GOT3 (cell line): ENCODE measurements at regions not wholly inside any gene's neighbourhood (a gene's known extent, or its start where the extent isn't known, plus 50 kb on each side); places are given as distances from the start of the nearest gene placed in this dataset.

Experiments
- DNase-seq: peaks from one replicate; lab custom pipeline; 2025; ENCODE audit warnings: mixed read lengths; lab: John Stamatoyannopoulos, UW

DNA sequence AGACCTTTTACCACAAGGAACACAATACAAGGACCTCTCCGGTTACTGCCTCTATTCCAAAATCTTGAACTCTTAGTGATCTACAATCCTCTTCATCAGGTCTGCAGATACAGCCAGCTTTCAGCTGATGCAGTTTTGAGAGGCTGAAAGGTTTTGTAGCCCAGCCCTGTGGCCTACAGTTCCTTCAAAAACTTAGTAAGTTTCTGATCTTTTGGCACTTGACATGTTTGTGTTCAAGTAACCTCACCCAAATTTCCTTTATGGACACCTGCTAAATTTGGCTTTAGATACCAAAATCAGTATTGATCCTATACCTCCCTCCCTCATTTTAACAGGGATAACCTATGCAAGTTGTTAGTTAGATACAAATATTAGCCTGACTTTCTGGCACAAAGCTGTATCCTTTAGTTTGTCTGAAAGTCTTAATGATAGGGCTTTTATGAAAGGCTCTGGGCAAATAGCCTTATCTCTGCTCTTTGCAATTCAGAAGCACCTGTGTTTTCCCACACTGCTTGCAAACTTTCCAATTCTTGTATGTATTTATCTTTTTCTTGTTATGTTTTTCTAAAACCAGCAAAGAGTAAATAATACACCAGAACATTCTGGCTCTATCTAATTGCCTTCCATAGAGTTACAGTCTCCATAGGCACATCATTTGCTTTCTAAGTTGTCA, 650.5 kb upstream of the KLHL29 start:
- no peak for DNase-seq

- no peak for DNase-seq
Measured at GRCh38 chr2:22737144-22737543, 647.8 kb upstream of the KLHL29 start.

GRCh38 chr2:22741216-22741615, 643.8 kb upstream of the KLHL29 start:
- DNase-seq, result no peak

DNA sequence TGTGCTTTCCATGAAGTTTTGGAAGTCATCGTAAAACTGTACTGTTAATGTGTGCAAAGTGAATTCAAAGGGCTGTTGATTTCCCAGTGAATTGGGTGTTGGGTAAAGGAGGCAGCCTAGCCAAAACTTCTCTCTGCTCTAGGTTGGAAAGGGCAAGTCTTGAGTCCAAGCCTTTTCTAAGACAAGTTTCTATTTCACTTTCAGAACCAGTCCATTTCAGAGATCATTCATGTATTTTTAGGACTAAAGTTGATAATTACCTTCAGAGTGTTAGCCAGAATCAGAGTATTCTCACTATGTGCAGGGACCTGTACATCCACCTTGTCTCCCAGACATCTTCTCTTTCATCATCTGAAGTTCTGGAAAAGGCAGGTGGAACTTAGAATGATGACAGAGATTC, 636.1 kb upstream of the KLHL29 start:
- DNase-seq, result no peak

GRCh38 chr2:22753476-22753875, 631.5 kb upstream of the KLHL29 start:
- no peak for DNase-seq

DNA sequence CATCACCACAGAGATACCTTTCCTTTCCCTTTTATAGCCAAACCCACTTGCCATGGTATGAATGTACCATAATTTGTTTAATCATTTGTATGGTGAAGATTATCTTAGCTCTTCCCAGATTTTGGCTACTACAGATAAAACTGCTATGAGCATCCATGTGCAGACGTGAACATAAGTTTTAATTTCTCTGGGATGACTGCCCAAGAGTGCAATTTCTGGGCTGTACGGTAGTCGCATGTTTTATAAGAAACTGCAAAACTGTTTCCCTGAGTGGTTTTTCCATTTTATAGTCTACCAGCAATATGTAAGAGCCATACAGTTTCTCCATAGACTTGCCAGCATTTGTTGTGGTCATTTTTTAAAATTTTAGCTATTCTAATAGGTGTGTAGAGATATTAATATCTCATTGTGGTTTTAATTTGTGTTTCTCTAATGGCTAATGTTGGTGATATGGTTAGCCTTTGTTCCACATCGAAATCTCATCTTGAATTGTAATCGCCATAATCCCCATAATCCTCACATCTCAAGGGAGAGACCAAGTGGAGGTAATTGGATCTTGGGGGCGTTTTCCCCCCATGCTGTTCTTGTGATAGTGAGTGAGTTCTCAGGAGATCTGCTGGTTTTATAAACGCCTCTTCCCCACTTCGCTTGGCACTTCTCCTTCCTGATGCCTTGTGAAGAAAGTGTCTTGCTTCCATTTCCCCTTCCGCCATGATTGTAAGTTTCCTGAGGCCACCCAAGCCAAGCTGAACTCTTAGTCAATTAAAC, 628.5 kb upstream of the KLHL29 start:
- no peak for DNase-seq

- no peak for DNase-seq
Measured at GRCh38 chr2:22769497-22769896, 615.5 kb upstream of the KLHL29 start.

DNA sequence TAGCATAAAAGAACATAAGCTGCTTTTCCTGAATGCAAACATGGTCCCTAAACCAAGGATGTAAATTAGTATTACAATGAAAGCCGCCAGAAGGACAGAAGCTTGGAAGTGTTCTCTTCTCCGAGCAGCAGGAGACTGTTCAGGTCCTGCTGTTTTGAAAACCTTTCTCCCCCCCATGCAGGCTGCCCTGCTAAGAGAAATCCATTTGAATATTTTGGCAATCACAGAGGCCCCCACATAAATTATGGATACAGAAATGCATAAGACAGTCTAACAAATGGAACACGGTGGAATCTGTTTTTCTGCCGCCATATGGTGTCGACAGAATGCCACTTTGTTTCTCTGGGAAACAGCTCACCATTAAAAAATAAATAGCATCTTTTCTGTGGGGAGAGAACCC, 600.4 kb upstream of the KLHL29 start:
- no peak for DNase-seq

DNA sequence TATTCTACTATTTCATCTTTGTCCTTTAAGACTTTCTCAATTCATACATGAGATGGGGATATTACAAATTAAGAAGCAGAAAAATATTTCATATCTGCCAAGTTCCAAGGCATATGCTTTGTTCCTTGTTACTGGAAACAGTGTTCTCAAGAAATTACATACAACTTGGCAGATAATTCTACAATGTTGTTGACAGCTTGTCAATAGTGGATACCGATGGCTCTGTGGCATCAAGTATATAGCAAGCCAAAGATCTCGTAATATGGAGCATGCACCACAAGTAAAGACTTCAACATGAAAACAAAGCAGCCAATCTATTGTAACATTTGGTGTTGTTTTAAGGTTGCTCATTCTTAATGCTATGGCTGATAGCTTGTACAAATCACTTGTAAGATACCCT, 598.2 kb upstream of the KLHL29 start:
- no peak for DNase-seq

- no peak for DNase-seq
Measured at GRCh38 chr2:22787745-22788144, 597.2 kb upstream of the KLHL29 start.

DNA sequence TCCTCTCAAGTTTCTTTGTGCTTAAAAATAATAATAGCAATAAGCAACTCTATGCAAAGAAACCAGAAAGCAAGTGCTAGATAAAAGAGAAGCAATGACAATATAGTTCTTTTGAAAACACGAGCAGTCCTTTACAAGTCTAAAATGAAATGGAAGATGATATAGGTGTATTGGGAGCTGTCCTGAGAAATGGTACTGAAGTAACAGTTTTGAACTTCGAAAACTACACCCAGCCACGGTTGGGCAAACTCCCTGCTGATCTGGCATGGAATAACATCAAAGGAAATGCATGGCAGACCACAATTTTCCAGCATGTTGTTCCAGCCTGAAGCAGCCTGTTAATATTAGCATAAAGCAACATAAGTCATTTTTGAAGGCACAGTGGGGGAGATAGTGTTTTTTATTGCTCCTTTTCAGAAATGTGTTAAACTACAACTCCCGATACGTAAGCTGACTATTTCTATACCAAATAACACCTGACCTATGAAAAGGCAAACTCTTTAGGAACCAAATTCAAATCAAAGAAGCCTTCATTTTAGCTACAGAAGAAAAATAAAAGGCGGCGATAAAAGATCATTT, 596.1 kb upstream of the KLHL29 start:
- DNase-seq, result no peak

GRCh38 chr2:22795287-22795866, 589.6 kb upstream of the KLHL29 start:
- DNase-seq, result no peak

DNA sequence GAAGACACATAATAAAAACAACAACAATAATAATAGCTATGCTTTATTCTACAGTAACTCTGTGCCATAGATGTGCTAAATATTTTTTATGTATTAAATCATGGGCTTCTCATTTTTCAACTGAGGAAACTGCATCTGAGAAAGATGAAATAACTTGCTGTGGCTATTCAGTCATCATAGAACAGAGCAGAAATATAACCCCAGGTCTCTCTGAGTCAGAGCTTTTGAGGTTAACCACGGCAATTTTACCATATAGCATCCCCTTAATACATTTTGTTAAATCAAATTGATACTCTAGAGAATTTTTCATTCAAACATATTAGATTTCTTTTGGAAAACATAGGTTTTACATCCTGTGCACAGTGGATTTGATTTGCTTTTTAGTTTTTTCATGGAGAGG, 586.6 kb upstream of the KLHL29 start:
- DNase-seq, result no peak

GRCh38 chr2:22800412-22800811, 584.6 kb upstream of the KLHL29 start:
- DNase-seq, result no peak

- DNase-seq, result no peak
Measured at GRCh38 chr2:22801071-22801470, 583.9 kb upstream of the KLHL29 start.

DNA sequence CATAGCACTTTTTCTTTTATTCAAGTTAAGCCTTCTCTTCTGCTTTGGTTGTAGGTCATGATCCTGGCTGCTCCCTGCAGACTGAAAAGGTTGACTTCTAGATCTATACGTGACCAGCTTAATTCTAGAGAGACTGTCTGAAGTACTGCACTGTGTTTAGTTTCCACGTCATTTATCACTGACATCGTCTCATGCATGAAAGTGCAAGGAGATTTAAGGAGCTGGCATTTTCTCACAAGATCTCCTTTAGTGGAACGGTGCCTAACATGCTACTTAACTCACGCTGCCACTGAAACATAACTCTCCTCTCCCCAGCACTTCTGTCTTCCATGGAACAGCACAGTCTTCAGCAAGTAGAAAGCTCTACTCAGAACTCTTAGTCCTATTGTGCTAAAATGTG, 583.0 kb upstream of the KLHL29 start:
- no peak for DNase-seq

DNA sequence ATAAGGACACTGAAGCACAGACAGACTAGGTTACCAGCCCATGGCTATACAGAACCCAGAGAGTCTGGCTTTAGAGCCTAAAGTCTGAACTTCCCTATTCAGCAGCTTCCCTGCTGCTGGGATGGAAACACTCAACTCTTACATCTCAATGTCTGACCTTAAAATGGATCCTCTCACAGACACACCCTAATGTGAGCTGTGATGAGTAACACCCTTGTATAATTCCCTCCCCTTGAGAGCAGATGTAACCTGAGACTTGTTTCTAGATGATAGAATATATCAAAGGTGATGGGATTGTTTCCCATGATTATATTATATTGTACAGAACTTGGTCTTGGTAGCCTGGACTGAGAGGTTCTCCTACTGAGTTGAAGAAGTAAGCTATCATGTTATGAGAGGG, 577.1 kb upstream of the KLHL29 start:
- no peak for DNase-seq

DNA sequence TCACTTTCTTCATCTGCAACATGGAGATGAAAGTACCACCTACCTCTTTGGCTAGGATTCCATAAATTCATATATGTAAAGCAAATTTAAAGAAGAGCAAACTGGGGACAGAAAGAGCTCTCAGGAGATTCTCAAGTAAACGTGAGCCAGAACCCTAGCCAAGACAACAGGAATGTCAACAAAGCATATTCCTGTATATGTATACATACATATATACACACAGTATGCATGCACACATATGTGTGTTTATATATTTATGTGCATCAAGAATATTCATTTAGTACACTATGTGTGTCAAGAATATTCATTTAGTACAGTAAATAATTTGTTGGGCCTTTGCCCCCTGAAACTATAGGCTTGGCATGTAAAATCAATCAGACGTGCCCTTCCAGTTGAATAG, 574.4 kb upstream of the KLHL29 start:
- no peak for DNase-seq

DNA sequence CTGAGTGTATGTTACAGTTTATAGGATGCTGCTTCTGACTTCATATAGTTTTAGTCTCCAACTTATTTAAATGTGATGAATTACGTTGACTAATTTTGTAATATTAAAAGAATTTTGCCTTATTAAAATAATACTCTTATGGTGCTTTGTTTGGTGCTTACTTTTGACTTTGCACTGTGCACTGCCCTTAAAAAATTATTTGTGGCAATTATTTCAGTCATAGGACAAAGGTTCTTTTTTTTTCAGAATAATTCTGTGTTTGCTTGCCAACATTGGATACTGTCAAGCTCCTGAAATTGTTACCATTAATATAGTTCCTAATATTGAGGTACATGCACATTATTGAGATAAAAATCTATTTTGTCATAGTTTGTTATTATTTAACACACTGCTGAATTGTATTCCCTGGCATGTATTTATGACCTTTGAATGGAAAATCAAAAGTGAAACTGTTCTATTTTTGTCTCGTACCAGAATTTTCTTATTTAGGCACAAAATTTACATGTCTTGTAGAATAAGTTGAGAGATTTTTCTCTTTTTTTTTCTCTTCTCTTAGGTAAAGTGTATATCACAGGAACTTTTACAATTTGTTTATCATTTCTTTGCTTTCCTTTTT, 572.8 kb upstream of the KLHL29 start:
- DNase-seq, result no peak

DNA sequence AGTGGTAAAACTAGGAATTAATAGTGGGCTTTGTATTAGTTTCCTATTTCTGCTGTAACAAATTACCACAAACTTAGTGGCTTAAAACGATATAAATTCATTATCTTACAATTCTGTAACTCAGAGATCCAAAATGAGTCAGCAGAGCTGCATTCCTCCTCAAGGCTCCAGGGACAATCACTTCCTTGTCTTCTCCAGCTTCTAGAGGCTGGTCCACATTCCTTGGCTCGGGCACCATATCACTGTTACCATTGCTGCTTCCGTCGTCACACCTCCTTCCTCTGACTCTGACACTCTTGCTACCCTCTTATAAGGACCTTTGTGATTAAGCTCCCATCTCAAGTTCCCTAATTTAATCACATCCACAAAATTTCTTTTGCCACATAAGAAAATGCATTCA, 567.8 kb upstream of the KLHL29 start:
- no peak for DNase-seq

GRCh38 chr2:22821458-22821857, 563.5 kb upstream of the KLHL29 start:
- no peak for DNase-seq

DNA sequence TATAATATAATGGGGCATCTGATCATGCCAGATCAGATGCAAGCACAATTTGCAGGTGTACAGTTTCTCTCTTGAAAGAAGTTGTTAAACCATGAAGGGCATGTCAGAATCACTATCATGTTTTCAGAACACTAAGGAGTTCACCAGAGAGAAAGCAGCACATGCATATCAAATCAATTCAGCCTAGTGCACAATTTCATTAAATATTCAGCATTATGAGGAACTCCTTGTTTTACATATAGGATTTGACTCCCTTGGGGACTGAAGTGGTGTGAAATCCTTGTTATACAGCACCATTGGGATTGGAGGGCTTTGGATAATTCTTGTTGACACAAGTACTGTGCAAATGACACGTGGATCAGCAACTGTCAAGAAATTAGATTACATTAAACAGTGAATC, 562.1 kb upstream of the KLHL29 start:
- no peak for DNase-seq

GRCh38 chr2:22824618-22825017, 560.4 kb upstream of the KLHL29 start:
- DNase-seq, result no peak
